Occipital lobe (tissue), 1 donor: ENCODE measurements at regions not wholly inside any gene's neighbourhood (a gene's known extent, or its start where the extent isn't known, plus 50 kb on each side); places are given as distances from the start of the nearest gene placed in this dataset.
"Not testable (repeated sequence)": the region's sequence is repeated elsewhere in the genome, so short reads cannot be mapped to it uniquely, and the experiment has no call there.

Source experiments
- DNase-seq: peaks from one replicate; lab custom pipeline; 2025; lab: John Stamatoyannopoulos, UW

GRCh38 chr4:155026715-155027114 is 181.7 kb upstream of the NPY2R start:
- DNase-seq = no peak

GRCh38 chr4:155032521-155033229 is 175.8 kb upstream of the NPY2R start:
- no peak for DNase-seq

- no peak for DNase-seq
Observed at GRCh38 chr4:155033604-155034003, 174.8 kb upstream of the NPY2R start.

DNA sequence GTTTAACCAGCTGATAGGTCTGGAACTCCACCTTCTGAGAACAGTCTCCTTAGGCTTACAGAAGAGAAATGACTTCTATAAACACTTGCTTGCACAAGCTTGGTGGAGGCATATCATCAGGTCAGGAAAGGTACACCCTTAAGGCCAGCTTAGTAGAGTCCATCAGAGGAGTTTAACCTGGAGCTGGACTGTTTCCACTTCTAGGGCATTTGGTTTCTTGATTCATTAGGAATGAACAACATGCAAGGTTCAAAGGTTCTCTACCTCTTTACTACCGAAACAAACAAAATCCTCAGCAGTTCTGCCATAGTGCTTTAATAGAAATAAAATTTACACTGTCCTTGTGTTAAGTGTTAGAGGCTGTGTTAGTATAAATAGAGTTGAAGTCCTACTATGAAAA is 171.4 kb upstream of the NPY2R start:
- DNase-seq = no peak

DNA sequence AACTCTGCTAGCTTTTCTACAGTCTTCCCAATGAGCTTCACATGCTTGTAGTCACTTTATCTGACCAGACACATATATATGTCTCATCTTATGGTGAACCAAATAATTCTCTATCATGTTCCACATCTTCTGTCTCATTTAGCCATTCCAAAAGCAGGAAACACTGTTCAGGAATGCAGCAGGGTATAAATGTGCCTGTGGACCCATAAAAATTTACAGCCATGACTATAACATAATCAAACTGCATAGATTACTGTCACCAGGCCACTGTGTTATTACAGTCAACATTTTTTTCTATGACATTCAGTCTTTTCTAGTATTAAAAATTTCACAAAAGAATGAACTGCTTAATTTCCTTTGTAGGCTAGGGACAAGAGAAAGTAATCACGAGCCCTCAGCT is 170.0 kb upstream of the NPY2R start:
- DNase-seq = no peak

GRCh38 chr4:155039162-155039561 is 169.3 kb upstream of the NPY2R start:
- no peak for DNase-seq

DNA sequence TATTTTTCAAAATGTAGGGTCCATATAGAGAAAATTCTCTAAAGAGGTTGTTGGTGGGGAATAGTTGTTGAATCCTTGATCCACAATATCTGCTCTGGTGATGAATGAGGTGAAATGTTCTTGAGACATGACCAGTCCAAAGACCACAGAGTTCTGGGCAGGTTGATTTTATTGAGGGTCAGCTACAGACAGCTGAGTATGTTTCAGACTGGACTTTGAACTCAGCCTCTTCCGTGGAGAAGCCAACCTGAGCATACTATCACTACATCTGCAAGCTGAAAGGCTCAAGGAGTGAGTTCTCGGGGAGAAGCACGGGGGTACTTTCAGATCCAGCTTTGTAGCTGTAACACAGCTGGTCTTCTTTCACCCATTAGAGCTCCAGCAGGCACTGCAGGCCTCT is 168.4 kb upstream of the NPY2R start:
- DNase-seq = no peak

GRCh38 chr4:155042014-155042413 is 166.4 kb upstream of the NPY2R start:
- DNase-seq = no peak

DNA sequence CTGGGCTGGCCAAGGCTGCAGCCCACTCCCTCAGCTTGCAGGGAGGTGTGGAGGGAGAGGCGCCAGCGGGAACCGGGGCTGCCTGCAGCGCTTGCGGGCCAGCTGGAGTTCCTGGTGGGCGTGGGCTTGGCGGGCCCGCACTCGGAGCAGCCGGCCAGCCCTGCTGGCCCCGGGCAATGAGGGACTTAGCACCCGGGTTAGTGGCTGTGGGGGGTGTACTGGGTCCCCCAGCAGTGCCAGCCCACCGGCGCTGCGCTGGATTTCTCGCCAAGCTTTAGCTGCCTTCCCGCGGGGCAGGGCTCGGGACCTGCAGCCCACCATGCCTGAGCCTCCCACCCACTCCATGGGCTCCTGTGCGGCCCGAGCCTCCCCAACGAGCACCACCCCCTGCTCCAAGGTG is 164.2 kb upstream of the NPY2R start:
- DNase-seq = not testable (repeated sequence)

GRCh38 chr4:155047755-155048154 is 160.7 kb upstream of the NPY2R start:
- DNase-seq = no peak

GRCh38 chr4:155054042-155054441 is 154.4 kb upstream of the NPY2R start:
- DNase-seq = not testable (repeated sequence)

- no peak for DNase-seq
Observed at GRCh38 chr4:155060419-155060818, 148.0 kb upstream of the NPY2R start.

- no peak for DNase-seq
Observed at GRCh38 chr4:155060873-155061272, 147.6 kb upstream of the NPY2R start.

DNA sequence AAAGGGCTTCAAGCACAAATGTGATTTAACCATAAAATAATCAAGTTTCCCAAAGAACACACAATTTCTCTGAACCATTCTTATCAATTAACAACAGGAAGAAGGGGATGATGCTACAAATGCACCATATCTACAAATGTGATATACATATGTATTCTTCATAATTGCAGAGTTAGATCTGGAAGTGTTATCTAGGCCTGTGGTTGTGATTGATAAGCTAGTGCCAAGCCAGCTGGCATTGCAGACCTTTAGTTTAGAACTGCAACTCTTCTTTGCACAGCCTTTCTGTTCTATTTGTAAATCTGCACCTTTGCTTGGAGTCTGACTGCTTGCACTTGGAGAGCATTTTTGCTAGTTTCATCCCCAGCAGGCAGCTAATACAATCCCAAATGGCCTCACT is 145.5 kb upstream of the NPY2R start:
- no peak for DNase-seq

DNA sequence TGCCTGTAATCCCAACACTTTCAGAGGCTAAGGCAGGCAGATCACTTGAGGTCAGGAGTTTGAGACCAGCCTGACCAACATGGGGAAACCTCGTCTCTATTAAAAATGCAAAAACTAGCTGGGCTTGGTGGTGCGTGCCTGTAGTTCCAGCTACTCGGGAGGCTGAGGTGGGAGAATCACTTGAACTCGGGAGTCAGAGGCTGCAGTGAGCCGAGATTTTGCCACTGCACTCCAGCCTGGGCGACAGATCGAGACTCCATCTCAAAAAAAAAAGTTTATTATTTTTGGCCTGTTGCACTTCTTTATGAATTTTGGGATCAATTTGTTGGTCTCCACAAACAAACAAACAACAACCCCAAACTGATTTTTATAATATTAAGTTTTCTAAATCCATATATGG is 143.5 kb upstream of the NPY2R start:
- DNase-seq = not testable (repeated sequence)

DNA sequence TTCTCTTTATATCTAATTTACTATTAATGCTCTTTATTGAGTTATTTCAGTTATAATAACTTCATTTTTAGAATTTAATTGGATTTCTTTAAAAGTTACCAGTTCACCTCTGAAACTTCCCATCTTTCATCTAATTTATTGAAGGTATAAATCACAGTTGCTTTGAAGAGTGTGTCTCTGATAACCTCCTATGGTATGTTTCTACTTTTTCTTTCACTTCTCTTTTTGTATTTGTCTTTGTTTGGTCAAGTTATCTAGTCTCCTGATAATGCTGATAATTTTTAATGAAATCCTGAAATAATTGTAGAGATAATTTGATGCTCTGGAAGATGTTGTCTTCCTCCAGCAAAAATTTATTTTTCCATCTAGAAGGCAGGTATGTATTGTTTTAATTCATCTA is 141.6 kb upstream of the NPY2R start:
- no peak for DNase-seq

DNA sequence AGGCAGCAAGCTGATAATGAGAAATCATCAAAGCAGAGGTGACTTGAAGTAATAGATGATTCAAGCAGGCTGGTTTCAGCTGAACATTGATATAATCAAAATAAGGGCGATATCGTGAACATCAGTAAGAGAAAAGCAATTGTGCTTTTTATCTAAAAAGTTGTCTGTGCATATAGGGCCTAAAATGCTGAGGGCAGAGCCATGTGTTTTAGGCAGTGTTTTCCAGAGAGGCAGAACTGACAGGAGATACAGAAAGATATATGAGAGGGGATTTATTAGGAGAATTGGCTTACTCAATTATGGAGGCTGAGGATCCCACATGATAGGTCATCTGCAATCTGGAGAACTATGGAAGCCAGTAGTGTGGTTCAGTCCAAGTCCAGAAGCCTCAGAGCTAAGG is 136.5 kb upstream of the NPY2R start:
- DNase-seq = no peak

DNA sequence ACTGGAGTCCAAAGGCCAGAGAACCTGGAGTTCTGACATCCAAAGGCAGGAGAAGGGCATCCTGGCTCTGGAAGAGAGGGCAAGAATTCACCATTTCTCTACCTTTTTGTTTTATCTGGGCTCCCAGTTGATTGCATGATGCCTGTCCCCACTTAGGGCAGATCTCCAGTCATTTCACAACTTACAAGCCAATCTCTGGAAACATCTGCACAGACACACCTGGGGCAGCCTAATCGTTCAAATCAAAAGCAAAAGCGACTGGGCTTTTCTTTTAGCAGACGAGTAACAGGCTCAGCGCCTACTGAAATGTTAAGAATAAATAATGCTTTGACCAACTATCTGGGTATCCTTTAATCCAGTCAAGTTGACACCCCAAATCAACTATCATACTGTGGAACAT is 136.0 kb upstream of the NPY2R start:
- no peak for DNase-seq

DNA sequence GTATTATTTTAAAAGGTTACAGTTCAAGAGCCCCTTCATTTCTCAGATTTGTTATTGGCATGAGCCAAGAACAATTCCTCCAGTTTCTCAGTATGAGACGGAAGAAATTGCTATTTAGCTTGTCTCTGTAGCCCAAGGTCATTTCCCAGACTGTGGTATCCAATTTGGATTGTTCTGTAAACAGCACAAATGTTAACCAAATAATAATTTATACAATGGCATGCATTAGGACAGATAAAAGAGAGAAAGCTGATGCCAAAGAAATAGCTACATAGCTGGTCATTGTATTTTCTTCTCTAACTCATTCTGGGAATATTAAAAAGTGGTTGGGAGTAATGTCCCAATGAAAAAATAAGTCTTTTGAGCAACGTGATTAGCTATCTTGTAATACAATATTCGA is 134.6 kb upstream of the NPY2R start:
- DNase-seq = no peak

DNA sequence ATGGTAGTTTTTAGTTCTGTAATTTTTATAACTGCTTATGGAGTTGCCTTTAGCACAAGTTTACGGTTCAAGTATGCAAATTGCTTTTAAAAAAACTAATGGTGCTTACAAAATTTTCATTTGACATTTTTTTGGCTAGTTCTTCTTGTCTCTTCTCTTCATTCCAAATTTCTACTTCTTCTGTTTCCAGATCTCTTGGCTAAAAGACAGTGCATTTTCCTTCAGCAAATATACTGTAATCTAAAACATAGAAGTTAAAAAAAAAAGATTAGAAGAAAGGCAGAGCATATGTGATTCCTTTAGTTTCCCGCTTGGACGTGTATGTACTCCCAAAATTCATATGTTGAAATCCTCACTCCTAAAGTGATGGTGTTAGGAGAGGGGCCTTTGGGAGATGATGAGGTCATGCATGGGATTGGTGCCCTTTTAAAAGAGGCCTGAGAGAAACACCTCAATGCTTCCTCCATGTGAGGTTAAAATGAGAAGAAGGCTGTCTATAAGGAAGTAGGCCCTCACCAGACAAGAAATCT is 132.1 kb upstream of the NPY2R start:
- DNase-seq = no peak

- DNase-seq = no peak
Observed at GRCh38 chr4:155077452-155078229, 130.8 kb upstream of the NPY2R start.

- no peak for DNase-seq
Observed at GRCh38 chr4:155079871-155080270, 128.6 kb upstream of the NPY2R start.

GRCh38 chr4:155081222-155081621 is 127.2 kb upstream of the NPY2R start:
- no peak for DNase-seq
